CD4-positive, CD25-positive, alpha-beta regulatory T cell (primary cell): ENCODE measurements at regions not wholly inside any gene's neighbourhood (a gene's known extent, or its start where the extent isn't known, plus 50 kb on each side); places are given as distances from the start of the nearest gene placed in this dataset.

Experiments used
- ATAC-seq, 2 donors: fragments of 150-1000 bp; cut with Tn5 transposase; one replicate each; pipeline ENCODE4 v1.10.0; 2021; ENCODE audit warnings: low read depth in 2 of 2, moderate number of reproducible peaks in 2 of 2, moderate library complexity in 1 of 2
- DNase-seq, 3 donors: peaks; one replicate each; pipeline versions ENCODE4 v3.0.0 to v3.0.0-alpha.2; 2012 to 2022; ENCODE audit warnings: mixed read lengths in 1 of 3
- H3K27ac ChIP-seq: one replicate; pipeline ENCODE4 v1.7.0; 2013; ENCODE audit warnings: mild to moderate bottlenecking, low read length; ENCODE audit not compliant: insufficient read depth, poor library complexity, severe bottlenecking
- H3K27me3 ChIP-seq: one replicate; pipeline ENCODE4 v1.7.0; 2013; ENCODE audit warnings: low read length; ENCODE audit not compliant: control insufficient read depth, insufficient read depth
- H3K36me3 ChIP-seq: one replicate; pipeline ENCODE4 v1.7.0; 2013; ENCODE audit warnings: mild to moderate bottlenecking, low read length, moderate library complexity; ENCODE audit not compliant: control insufficient read depth, insufficient read depth
- H3K4me1 ChIP-seq: 2 replicates; pipeline ENCODE4 v1.7.0; 2013; ENCODE audit warnings: mild to moderate bottlenecking, low read length; ENCODE audit not compliant: insufficient read depth, control insufficient read depth, poor library complexity, severe bottlenecking
- H3K4me3 ChIP-seq: one replicate; pipeline ENCODE4 v1.7.0; 2013; ENCODE audit warnings: low read depth, mild to moderate bottlenecking, low read length, moderate library complexity
- H3K9me3 ChIP-seq, 2 experiments: 1 replicate in 1 of 2; 2 replicates in 1 of 2; pipeline ENCODE4 v1.7.0; 2013; ENCODE audit warnings: low read length in 2 of 2, mild to moderate bottlenecking in 1 of 2, moderate library complexity in 1 of 2; ENCODE audit not compliant: control insufficient read depth in 2 of 2
- H3K27ac Mint-ChIP-seq, 3 donors: one replicate each; pipeline ENCODE4 v1.8.0; 2020 to 2022; ENCODE audit warnings: mild to moderate bottlenecking in 3 of 3, mixed read lengths in 3 of 3, moderate library complexity in 2 of 3
- H3K27me3 Mint-ChIP-seq: one replicate; pipeline ENCODE4 v1.8.0; 2022; ENCODE audit warnings: mild to moderate bottlenecking, mixed read lengths
- H3K36me3 Mint-ChIP-seq: one replicate; pipeline ENCODE4 v1.8.0; 2020; ENCODE audit warnings: mixed read lengths
- H3K4me1 Mint-ChIP-seq, 4 donors: one replicate each; pipeline ENCODE4 v1.8.0; 2020 to 2022; ENCODE audit warnings: mixed read lengths in 4 of 4, mild to moderate bottlenecking in 1 of 4
- H3K4me3 Mint-ChIP-seq, 4 donors: one replicate each; pipeline ENCODE4 v1.8.0; 2020 to 2022; ENCODE audit warnings: mild to moderate bottlenecking in 4 of 4, mixed read lengths in 4 of 4, moderate library complexity in 3 of 4
- H3K9me3 Mint-ChIP-seq, 7 donors: one replicate each; pipeline ENCODE4 v1.8.0; 2020 to 2022; ENCODE audit warnings: mixed read lengths in 7 of 7, mild to moderate bottlenecking in 3 of 7, moderate library complexity in 2 of 7

DNA sequence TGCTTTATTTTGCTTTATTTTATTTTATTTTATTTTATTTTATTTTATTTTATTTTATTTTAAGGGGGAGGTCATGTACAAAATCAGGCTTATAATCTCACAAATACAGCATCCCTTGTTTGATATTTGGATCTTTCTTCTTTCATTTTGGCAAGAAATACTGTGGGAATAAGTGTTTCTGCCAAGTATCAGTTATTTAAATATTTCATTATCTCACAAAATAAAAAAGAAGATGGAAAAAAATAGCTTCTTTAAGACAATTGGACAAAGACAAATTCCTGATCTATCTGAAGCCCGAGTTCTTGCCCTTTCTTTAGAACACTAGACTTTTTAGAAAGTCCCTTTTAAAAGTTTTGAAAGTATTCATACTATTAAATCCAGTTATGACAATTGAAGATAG, 560.5 kb upstream of the ZEB2 start:
- no peaks in the 10 kb centered on the region for H3K9me3 ChIP-seq
- Mint-ChIP-seq H3K27ac (no peak overlapping the region), H3K4me3 (no peak overlapping the region), H3K36me3 (no peaks in the 10 kb centered on the region), H3K4me1 (no peaks in the 10 kb centered on the region), H3K9me3 (peaks cover 0 to 10% (median 0%) of the 10 kb centered on the region in 7 donors), H3K27me3 (no peaks in the 10 kb centered on the region)
- ATAC-seq (no peak), DNase-seq (no peak)
- no peaks in the 10 kb centered on the region for H3K4me1 ChIP-seq
- no peak overlapping the region for H3K4me3 ChIP-seq
- H3K36me3 ChIP-seq, result no peaks in the 10 kb centered on the region
- H3K27ac ChIP-seq, result no peak overlapping the region
- H3K27me3 ChIP-seq, result no peaks in the 10 kb centered on the region

DNA sequence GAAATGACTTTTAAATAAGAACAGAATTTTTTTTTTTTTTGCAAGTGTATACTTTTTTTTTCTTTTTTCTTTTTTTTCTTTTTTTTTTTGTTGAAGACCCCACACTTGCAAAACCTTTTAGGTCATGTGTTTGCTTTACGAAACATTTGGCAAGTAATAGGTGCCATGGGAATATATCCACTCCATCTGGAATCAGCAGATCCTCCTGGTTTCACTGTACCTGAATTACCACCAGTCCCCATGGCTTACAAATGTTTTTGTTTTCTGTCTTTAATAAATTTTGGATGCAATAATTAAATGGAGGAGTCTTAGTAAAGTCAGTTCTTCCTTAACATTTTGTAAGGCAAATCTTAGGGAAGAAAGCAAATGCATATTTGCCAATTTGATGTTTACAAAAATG, 559.7 kb upstream of the ZEB2 start:
- Histone ChIP-seq H3K4me3 (no peak overlapping the region), H3K4me1 (no peaks in the 10 kb centered on the region), H3K27me3 (no peaks in the 10 kb centered on the region), H3K27ac (no peak overlapping the region), H3K36me3 (no peaks in the 10 kb centered on the region), H3K9me3 (no peaks in the 10 kb centered on the region)
- DNase-seq (no peak), ATAC-seq (no peak)
- no peaks in the 10 kb centered on the region for H3K4me1 Mint-ChIP-seq
- peaks cover 0 to 10% (median 0%) of the 10 kb centered on the region in 7 donors for H3K9me3 Mint-ChIP-seq
- H3K27me3 Mint-ChIP-seq, result no peaks in the 10 kb centered on the region
- no peak overlapping the region for H3K27ac Mint-ChIP-seq
- no peaks in the 10 kb centered on the region for H3K36me3 Mint-ChIP-seq
- H3K4me3 Mint-ChIP-seq, result no peak overlapping the region

DNA sequence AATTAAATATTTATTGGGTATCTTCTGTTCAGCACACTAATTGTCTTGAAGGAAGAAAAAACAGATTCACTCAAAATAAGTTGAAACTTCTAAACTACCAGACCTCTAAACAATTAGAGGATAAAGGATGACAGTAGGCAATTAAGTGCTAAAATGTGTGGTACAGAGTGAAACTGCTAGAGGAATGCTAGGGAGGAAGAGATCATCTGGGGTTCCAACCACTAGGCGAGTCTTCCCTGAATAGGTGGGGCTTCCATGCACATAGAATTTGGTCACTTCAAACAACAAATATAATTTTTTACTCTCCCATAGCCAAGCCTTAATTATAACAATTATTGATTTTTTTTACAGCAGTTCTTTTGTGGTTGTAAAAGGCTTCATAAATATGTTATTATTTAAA, 559.0 kb upstream of the ZEB2 start:
- Mint-ChIP-seq H3K4me1 (no peaks in the 10 kb centered on the region), H3K4me3 (no peak overlapping the region), H3K9me3 (peaks cover 0 to 10% (median 0%) of the 10 kb centered on the region in 7 donors), H3K27me3 (no peaks in the 10 kb centered on the region), H3K36me3 (no peaks in the 10 kb centered on the region), H3K27ac (no peak overlapping the region)
- H3K4me3 ChIP-seq, result no peak overlapping the region
- DNase-seq (no peak), ATAC-seq (no peak)
- H3K27me3 ChIP-seq, result no peaks in the 10 kb centered on the region
- no peaks in the 10 kb centered on the region for H3K9me3 ChIP-seq
- H3K4me1 ChIP-seq, result no peaks in the 10 kb centered on the region
- no peaks in the 10 kb centered on the region for H3K36me3 ChIP-seq
- H3K27ac ChIP-seq, result no peak overlapping the region

DNA sequence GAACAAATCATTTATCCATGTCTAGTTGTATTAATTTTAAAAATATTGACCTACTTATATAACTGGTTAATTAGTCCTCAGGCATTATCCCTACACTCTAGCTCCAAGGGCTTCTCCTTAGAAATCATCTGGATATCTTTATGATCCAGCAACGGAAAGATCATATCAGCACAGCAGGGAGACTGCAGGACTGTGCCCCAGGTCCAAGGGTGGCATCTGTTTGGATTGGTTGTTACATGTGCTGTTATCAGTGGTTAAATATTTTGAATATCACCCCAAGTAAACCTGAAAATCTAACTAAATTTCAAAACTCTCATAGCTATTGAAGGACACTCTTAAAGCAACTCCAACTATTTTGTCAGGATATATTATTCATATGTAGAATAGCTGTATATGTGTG, 556.2 kb upstream of the ZEB2 start:
- Mint-ChIP-seq H3K4me1 (no peaks in the 10 kb centered on the region), H3K9me3 (peaks cover 0 to 10% (median 0%) of the 10 kb centered on the region in 7 donors), H3K36me3 (no peaks in the 10 kb centered on the region), H3K27me3 (peaks cover 4% of the 10 kb centered on the region), H3K27ac (no peak overlapping the region), H3K4me3 (no peak overlapping the region)
- Histone ChIP-seq H3K4me3 (no peak overlapping the region), H3K27me3 (no peaks in the 10 kb centered on the region), H3K9me3 (no peaks in the 10 kb centered on the region), H3K36me3 (no peaks in the 10 kb centered on the region), H3K4me1 (no peaks in the 10 kb centered on the region), H3K27ac (no peak overlapping the region)
- no peak for DNase-seq
- no peak for ATAC-seq

DNA sequence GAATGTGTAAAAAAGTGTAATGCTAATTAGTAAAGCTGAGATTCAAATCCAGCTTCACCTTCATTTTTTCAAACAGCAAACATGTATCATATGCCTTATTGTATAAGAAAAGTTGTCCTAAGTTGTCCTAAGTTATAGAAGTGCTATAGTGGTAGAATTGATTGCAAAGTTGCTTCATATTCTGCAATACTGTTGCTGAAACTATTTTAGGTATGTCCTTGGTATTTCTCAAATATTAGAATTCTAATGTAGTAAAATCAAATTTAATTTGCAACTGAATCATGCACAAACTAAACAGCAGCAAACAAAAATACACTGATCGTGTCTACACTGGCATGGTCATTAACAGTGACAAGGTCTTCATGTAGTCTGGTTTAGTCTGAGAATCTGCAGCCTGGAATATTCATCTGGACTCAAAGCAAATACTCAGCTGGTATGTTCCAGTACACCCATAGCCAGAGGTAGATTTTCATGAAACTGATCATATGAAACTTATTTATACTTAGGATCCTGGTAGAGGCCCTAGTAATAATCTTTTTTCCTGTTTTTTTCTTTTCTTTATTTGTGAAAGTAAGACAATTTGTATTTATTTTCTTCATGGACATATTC, 555.6 kb upstream of the ZEB2 start:
- DNase-seq (no peak), ATAC-seq (no peak)
- no peaks in the 10 kb centered on the region for H3K36me3 Mint-ChIP-seq
- H3K4me1 Mint-ChIP-seq, result no peaks in the 10 kb centered on the region
- H3K4me3 Mint-ChIP-seq, result no peak overlapping the region
- H3K9me3 Mint-ChIP-seq, result peaks cover 0 to 10% (median 0%) of the 10 kb centered on the region in 7 donors
- Histone ChIP-seq H3K4me3 (no peak overlapping the region), H3K36me3 (no peaks in the 10 kb centered on the region), H3K27me3 (no peaks in the 10 kb centered on the region), H3K4me1 (no peaks in the 10 kb centered on the region), H3K27ac (no peak overlapping the region), H3K9me3 (no peaks in the 10 kb centered on the region)
- no peak overlapping the region for H3K27ac Mint-ChIP-seq
- peaks cover 4% of the 10 kb centered on the region for H3K27me3 Mint-ChIP-seq

DNA sequence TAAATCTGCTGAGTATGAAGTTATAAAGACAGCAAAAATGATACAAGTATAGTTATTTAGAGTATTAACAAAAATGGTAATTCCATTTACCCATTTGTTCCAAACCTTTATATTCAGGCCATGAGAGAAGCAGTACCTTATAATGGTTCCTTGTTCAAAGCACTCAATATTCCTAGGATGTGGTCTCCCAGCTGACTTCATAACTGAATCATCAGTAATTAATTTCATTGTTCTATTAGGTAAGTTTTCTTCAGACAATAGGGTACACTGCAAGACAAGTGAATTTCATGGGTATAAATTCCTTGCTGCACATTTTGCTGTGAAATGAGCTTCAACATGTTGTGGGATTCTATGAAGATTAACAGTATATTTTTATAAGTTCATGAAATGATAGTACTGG, 550.8 kb upstream of the ZEB2 start:
- Histone ChIP-seq H3K27ac (no peak overlapping the region), H3K36me3 (no peaks in the 10 kb centered on the region), H3K9me3 (no peaks in the 10 kb centered on the region), H3K4me3 (no peak overlapping the region), H3K4me1 (no peaks in the 10 kb centered on the region), H3K27me3 (no peaks in the 10 kb centered on the region)
- no peak overlapping the region for H3K4me3 Mint-ChIP-seq
- no peaks in the 10 kb centered on the region for H3K4me1 Mint-ChIP-seq
- no peak overlapping the region for H3K27ac Mint-ChIP-seq
- ATAC-seq (no peak), DNase-seq (no peak)
- H3K27me3 Mint-ChIP-seq, result peaks cover 4% of the 10 kb centered on the region
- H3K9me3 Mint-ChIP-seq, result no peaks in the 10 kb centered on the region
- no peaks in the 10 kb centered on the region for H3K36me3 Mint-ChIP-seq

DNA sequence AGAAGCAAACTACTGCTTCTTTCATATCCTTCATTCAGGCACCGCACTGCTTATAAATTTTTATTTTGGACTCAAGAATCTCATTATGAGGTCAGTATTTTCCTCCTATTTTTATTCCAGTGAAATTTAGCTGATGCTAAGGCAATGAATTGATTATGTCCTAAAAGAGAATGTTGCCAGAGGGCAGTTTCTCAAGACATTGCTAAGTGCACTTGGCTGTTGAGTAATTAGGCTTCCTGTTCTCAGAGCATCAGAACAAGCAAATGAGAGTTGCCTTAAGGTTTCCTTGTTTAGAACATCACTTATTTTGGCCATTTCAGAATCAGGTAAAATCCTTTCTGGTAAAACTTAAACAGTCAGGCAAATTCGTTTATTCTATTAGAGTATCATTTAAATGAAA, 548.6 kb upstream of the ZEB2 start:
- no peaks in the 10 kb centered on the region for H3K9me3 ChIP-seq
- H3K27ac Mint-ChIP-seq, result no peak overlapping the region
- H3K36me3 Mint-ChIP-seq, result no peaks in the 10 kb centered on the region
- H3K9me3 Mint-ChIP-seq, result peaks cover 0 to 1% (median 0%) of the 10 kb centered on the region in 7 donors
- H3K27ac ChIP-seq, result no peak overlapping the region
- H3K4me1 ChIP-seq, result no peaks in the 10 kb centered on the region
- H3K27me3 Mint-ChIP-seq, result peaks cover 4% of the 10 kb centered on the region
- H3K4me3 Mint-ChIP-seq, result no peak overlapping the region
- no peaks in the 10 kb centered on the region for H3K36me3 ChIP-seq
- ATAC-seq (no peak), DNase-seq (no peak)
- H3K4me3 ChIP-seq, result no peak overlapping the region
- H3K4me1 Mint-ChIP-seq, result no peaks in the 10 kb centered on the region
- no peaks in the 10 kb centered on the region for H3K27me3 ChIP-seq

DNA sequence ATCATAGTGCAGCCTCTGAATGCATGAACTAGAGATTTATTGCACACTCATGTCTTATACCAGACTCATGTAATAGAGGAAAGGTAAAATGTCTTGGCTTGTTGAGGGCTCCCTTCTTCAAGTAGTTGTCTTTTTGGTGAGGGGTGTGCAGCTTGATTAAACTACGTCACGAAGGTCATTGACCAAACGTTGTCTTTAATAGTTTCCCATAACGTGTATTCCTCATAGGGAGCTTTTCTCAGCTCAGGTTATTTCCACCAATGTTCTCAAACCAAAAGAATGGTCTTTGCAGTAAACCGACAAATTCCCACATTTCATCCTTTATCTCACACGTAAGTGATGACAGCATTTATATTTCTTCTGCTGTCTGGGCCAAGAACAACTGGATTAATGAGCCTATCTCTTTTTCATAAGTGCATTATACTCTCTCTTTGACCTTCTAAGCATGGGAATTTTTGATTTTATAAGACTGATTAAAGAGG, 547.7 kb upstream of the ZEB2 start:
- Mint-ChIP-seq H3K36me3 (no peaks in the 10 kb centered on the region), H3K4me1 (no peaks in the 10 kb centered on the region), H3K9me3 (peaks cover 0 to 7% (median 0%) of the 10 kb centered on the region in 7 donors), H3K4me3 (no peak overlapping the region), H3K27ac (no peak overlapping the region), H3K27me3 (peaks cover 8% of the 10 kb centered on the region)
- H3K36me3 ChIP-seq, result no peaks in the 10 kb centered on the region
- no peak overlapping the region for H3K27ac ChIP-seq
- no peaks in the 10 kb centered on the region for H3K4me1 ChIP-seq
- DNase-seq (no peak), ATAC-seq (no peak)
- no peaks in the 10 kb centered on the region for H3K27me3 ChIP-seq
- H3K9me3 ChIP-seq, result no peaks in the 10 kb centered on the region
- H3K4me3 ChIP-seq, result no peak overlapping the region
